NCI-H510A treated with DMSO at 0.1 percent for 48 hours (cell line): ENCODE measurements at regions not wholly inside any gene's neighbourhood (a gene's known extent, or its start where the extent isn't known, plus 50 kb on each side); places are given as distances from the start of the nearest gene placed in this dataset.

Experiments
- DNase-seq: peaks from one replicate; lab custom pipeline; 2025; lab: John Stamatoyannopoulos, UW

DNA sequence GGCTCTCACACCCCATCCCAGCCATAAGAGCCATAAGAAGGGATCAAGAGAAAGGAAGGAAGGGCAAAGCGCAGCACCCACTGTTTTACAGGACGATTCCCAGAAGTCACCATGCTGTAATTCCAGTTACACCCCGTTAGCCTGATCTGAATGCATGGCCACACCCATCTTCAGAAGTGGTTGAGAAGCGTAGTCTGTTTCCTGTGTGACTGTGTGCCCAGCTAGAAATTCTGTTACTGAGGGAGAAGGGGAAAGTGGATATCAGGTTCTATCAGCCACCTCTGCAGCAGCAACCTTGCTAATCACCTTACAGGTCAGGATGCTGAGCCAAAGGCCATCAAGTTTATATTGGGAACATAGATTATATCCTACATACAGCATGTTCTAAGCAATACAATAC is 260.0 kb downstream of the ABHD5 start:
- peak; percentile 17 for DNase-seq

DNA sequence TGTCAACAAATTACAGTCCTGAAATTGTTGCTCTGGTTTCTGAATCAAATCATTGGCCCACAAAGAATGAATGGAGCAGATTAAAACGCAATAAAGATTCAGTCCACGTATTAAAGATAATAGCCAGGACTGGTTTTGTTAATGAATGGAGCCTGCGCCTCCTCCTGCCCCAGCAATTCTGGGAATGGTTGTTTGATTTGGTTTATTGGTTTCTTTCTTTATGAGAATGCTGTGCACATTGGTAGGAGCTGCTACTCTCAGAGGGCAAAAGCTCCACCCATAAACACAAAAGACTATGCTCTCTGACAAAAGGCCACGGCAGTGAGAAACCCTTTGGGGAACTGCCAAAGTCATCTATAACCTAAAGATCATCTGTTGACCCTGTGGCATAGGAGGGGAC is 261.1 kb downstream of the ABHD5 start:
- no peak for DNase-seq

DNA sequence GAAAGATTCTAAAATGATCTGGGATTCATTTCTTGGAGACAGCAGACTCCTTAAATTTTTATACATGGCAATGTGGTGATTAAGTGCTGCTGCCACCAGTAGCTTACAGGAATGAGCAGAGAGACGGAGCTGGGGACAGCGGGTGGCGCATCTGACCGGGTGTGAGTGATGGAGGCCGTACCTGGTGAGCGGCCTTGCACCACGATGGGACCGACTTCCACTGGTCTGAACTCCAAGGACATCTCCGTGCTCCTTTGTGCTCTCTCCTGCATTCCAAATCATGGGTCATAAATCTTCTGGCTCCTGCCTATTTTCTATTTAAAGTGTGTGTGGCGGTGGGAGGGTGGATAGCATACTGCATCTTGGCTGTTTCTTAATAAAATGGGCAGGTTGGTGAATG is 262.6 kb downstream of the ABHD5 start:
- DNase-seq: no peak

DNA sequence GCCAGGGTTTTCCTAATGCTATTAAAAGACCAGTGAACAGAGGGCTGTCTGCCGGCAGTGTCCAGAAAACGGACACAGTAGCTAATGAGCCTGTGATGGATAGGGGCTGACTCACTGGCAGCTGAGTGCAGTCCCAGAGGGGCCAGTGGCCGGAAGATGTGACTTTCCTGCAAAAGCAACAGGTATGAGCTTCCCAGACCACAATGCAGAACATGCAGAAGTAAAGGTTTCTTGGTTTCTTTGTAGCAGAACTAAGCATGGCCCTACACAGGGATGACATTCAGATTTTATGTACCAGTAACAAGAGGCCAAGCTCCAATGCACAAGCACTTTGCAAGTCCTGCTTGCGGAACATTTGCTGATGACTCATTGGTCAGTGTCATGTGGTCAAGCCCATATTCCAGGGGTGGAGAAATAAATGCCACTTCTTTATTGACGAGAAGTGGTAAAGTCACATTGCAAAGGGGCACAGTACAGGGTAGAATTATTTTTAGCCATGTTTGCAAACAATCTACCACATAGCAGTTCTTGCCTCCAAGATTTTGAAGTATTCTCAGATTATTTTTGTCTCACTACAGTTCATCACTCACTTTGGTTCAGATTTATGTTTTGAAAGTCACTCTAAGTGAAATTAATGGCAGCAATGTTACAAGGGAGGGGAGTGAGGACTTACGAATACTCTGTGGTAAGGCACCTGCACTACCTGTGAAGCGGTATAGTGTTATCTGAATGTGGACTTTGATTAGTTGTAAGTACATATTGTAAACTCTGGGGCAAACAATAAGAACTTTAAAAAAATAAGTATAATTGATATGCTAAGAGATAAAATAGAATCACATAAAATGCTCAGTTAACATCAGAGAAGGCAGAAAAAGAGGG is 263.3 kb downstream of the ABHD5 start:
- no peak for DNase-seq

DNA sequence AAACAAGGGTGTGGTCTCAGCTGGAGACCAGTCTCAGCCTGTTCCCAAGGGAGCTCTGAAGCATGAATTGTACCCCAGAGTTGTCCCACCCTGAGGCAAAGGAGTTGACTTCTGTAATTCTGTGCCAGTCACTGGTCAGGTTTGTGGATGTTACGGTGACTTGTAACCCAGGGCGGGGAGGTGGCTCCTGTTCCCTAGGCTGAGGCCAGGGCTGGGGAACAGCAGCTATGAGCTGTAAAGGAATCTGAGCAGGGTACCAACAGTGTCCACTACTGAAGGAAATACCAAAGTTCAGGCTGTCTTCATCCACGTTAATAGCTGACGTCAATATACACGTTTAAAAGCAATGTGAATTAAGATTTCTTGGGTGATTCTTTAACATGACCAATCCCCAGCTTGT is 266.2 kb downstream of the ABHD5 start:
- no peak for DNase-seq

DNA sequence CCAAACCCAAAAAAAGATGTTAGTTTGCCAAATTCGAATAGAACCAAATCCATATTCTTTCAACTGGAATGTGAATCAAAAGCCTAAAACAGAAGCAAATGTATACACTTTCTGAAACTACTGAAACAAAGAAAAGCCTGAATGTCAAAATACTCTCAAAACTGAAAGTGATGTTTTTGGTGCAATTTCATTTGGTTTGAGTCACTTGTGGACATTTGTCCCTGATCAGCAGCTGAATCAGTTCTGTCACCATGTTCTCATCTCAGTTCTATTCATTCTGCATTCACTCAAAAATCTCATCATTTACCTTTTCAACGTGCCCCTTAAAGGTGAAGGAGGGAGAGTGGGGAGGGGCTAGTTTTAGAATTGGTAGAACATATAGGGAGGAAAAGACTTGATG is 266.8 kb downstream of the ABHD5 start:
- DNase-seq: no peak

DNA sequence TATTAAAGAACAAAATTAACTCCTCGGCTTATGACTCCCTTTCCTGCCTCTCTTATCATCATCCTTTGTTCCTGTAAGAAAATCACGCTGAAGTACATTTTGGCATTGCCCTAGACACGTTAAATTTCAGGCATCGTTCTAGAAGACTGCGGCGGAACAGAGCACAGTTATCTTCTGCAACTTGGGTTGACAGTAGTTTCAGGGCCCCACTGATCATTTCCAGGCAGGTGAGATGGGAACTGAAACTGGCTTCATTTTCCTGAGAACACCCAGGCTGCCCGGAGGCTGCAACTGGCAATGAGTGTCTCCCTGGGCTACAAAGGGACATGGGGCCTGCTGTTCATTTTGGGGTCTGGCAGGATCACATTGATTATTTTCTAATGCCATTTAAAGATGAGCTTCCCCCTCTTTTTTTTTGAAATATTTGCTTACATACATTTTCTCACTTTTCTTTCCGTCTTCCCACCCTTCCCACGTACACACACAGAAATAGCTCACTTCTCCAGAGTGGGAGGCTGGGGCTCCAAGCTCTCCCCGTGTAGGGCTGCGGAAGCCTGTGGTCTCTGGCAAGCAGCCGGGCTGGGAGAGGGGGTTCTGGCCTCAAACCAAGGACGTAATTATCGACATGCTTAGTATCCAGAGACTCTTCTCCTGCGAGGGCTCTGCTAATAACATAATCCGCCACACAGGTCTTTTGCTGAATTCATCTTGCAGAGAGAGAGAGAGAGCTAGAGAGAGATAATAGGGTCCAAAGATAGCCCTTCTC is 267.4 kb downstream of the ABHD5 start:
- no peak for DNase-seq

DNA sequence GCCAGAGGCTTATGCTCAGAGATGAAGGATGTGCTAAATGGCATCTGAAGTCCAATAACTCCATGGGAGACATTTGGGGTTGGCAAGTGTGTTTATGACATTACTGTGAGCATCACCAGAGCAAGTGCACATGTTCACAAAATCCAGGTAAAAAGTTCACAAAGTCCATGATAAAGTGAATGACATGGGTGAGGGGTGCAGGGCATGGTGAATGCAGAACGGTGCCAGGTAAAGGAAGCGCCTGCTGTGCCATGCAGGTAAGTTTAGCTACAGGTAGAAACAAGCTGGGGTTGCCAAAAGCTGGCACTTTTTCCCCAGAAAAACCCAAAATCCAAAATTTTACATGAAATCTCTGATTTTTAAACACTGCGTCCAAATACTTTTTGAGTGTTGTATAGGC is 268.2 kb downstream of the ABHD5 start:
- DNase-seq: no peak

DNA sequence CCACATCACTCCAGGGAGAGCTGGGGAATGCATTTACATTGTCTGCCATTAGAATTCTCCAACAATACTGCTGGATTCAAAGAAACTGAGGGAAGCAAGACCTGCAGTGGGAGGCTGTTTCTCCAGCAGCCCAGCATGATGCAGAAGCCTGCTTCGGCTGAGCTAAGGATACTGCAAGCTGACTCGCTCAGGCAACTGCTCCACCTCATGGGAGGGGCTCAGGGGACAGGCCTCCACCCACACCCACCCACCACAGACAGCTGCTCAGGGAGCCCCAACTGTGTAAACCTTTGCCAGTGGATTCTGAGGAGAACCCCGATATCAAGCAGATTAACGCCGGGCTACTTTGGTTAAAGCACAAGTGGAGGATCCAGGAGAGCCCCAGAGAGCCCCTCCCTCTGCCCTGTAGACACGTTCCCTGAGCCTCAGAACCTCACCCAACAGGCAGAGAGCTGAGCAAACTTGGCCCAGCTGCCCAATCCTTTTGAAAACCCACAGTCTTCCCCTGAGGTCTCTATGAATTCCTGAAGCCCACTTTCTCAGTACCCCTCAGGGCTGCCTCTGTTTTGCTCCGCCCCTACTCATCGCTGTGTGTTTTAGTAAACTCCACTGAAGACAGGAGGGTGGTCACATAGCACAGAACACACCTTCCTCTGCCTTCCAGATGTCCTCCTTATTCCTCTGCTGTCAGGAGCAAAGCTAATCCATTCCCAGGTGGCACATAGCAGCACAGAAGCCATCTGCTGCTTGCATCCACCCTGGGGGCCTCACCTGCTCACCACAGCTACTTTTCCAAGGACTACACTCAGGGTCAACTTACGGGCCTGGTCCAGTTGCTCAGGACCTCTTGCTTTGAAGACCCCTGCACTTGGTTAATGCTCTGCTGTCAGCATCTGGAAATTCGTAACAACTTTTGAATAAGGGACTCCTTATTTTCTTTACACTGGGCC is 269.0 kb downstream of the ABHD5 start:
- no peak for DNase-seq

DNA sequence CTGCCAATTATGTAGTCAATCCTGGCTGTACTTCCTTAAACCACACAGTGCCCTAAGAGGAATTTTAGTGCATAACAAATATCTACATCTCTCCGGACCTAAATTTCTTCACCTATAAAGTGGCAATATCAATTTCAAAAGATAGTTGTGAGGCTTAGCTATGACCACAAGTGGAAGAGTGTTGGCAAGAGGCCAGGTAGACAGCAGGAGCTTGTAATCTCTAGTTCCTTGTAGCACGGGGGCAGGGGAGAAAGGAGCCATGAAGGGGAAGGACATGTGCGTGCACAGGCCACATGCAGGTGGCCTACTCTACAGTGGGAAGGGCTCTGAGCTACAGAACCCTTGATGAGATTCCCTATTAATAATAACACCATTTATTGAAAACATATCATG is 269.7 kb downstream of the ABHD5 start:
- DNase-seq: peak; percentile 58

DNA sequence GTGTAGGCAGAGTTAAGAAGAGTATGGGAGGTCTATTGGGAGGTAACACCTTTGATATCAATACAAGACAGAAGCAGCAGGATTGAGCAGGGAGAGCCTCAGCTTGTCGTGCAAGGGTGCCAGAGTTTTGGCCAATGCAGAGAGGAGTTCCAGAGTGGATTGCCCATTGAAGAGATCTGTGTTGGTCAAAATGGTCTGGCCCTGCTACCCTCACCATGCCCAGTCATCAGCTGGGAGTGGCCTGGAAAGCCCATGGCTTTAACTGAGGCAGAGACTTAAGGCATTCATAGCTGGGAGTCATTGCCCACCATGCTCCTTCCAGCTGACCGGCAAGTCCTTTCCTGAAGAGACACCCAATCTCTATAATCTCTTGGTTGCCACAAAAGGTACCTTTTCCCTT is 271.3 kb downstream of the ABHD5 start:
- no peak for DNase-seq

DNA sequence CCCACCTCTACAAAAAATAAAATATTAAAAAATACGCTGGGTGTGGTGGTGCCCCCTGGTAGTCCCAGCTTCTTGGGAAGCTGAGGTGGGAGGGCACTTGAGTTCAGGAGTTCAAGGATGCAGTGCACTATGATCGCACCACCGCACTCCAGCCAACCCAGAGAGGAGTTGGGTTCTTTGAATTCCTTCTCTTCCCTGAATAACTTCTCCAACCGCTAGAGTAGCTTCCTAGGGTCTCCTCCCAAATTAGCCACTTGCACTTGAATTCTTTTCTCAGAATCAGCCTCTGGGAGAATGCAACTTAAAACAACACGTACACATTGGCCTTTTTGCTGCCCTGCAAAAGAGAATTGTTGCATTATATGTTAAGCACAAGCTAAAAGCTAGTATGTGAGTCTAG is 272.5 kb downstream of the ABHD5 start:
- DNase-seq: no peak

DNA sequence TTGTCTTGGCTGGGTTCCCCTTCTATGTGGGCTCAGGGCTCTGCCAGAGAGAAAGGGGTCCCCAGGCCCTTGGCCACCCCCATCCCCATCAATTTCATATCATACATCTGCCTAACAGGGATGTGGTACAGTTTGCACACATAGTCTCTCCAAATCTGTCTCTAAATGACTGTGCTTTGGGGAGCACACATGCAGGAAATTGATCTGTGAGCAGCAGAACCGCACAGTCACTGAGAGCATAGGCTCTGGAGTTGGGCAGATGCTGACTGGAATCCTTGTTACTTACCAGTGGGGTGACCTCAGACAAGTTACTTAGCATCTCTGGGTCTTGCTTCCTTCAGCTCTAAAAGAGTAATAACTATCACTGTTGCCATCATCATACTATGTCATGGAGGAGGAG is 273.9 kb downstream of the ABHD5 start:
- no peak for DNase-seq

DNA sequence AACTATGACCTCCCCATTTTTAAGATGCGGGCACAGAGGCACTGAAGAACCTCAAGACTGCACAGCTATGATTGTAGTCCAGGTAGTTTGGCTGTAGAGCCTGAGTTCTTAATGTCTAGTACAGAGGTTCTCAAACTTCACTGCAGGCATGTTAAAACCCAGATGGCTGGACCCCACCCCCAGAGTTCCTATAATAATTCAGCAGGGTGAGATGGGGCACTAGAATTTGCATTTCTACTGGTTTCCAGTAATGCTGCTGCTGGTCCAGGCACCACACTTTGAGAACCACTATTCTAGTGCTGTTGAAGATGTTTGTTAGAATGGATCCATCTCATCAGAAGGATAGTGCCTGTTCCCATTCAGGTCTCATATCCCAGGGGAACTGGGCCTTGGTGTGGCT is 274.9 kb downstream of the ABHD5 start:
- no peak for DNase-seq

DNA sequence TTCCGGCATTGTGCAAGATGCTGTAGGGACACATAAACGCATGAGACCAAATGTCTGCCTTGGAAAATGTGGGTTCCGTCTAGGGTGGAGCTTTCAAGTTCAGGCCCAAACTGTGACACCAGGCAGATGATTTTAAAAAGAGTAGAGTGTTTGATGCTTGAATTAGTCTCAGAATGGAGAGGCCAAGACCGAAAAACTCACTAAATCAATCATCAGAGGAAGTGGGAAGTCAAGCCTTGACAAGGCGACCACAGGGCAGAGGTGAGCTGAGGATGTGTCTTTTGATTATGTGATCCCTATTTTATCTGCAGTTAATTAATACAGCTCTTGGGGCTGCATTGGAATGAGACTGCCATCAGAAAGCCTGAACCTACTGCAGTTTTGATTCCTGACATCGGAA is 275.4 kb downstream of the ABHD5 start:
- DNase-seq: no peak

DNA sequence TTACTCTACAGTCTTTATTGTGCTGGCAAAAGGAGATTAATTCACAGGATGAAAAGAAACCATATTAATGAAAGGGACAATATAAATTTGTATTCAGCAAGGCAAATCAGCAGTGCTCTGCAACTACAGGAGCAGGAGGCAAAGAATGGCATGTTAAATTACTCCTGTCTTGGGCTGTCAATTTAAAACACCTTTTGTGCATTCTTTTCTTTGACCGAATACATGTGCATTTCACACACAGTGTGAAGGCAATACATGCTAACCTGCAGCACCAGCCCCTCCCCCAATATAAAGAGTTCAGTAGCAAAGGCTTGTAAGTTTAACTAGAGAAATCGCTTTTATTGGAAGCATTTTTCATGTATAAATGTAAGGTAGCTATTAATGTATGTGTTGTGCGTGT is 275.2 kb upstream of the TOPAZ1 start:
- DNase-seq: no peak

DNA sequence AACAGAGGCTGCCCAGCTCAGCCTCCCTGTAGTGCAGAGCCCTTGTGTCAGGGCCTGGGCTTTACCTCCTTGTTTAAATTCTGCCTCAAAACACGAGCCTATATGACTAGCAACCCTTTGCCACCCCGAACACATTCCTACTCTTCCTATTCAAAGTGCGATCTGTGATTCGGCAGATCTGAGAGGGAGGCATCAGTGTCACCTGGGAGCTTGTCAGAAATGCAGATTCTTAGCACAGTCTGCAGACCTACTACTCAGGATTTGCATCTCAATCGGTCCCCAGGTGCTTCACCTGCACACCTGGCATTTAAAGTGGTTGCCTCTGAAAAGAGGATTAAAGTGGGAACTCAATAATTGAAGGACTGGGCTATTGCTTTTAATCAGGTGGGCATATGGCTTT is 273.2 kb upstream of the TOPAZ1 start:
- peak; percentile 22 for DNase-seq

DNA sequence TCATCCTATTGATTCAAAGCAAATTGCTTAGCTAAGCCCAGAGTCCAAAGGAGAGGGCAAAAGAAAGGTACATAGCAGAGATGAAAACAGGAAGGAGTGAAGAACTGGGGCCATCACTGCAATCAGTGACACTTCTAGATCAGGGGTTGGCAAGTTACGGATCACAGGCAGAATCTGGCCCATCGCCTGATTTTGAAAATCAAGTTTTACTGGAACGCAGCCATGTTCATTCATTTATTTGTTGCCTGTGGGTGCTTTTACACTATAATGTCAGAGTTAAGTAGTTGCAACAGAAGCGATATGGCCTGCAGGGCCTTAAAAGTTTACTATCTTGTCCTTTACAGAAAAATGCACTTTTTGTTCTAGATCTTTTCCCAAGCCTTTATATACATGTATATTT is 271.7 kb upstream of the TOPAZ1 start:
- no peak for DNase-seq

DNA sequence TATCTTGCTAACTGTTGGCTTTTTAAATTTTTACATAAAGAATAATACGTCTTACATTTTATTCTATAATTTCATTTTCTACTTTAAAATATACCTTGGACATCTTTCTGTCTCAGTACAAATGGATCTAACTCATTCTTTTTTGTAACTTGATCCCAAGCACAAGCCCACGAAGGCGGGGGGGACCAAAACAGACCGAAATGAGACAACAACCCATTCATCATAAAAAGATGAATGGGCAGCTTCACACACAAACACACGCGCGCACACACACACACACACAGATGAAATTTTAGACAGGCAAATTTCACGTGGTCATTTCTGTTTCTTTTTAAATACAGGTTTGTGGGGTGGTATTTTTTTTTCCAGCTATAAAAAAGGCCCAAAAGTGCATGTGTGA is 271.3 kb upstream of the TOPAZ1 start:
- DNase-seq: no peak

DNA sequence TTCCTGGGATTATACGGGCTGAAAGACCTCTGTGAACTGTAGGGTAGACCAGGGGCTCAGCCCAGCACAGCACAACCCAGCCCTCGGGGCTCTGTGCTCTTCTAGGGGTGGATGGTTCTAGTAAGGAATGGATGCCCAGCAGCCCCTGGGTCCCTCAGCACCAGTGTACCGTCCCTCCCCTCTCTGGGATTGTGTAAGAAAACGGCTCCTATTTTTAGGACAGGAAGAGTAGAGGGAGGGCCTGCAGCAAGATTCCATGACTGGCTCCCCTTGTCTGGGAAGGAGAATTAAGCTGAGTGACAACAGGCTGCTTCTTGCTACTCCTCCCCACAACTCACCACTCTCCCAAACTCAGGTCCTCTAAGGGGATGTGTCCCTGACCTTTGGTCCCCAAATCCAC is 270.8 kb upstream of the TOPAZ1 start:
- DNase-seq: no peak

DNA sequence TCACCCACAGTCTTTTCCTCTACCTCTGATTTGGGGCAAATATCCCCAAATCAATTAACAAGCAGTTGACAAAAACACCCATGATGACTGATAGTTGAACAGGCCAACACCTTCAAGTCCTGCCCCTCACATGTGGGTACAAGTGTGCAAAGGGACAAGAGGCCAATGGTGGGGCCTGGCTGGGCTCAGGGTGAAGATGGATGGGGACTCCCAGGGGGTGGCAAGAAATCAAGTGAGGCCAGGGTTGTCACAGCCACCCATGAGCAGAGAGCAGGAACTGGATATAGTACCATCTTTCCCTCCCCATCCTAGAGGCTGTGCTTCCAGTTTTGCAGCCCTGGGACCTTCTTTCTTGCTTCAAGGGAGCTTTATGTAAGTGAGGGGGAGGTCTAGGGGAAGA is 270.2 kb upstream of the TOPAZ1 start:
- DNase-seq: no peak

DNA sequence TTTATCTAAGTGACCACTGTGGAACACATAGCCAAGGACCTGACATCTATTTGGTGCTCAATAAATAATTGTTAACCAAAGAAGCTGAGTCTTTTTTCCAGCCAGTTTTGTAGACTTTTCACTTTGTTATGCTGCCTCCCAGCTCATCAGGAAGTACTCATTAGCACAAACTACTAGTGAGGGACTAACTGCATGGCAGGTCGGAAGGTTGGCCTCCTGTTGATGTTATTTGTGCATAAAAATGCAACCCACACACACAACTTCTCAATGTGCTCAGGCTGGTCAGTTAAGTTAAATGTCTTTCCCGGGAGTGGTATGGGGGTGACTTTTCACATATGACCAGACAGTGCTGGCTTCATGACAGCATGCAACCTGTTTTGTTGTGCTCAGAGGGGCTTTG is 263.0 kb upstream of the TOPAZ1 start:
- DNase-seq: no peak
